K562 (cell line): ENCODE measurements at regions not wholly inside any gene's neighbourhood (a gene's known extent, or its start where the extent isn't known, plus 50 kb on each side); places are given as distances from the start of the nearest gene placed in this dataset.

Experiments used
- SIN3A ChIP-seq, 2 experiments: fragments of 150-350 bp in 1 of 2; IDR thresholded peaks; 2 replicates each; pipeline ENCODE4 v1.6.1; 2011 to 2016; ENCODE audit warnings: borderline replicate concordance in 2 of 2, low read depth in 2 of 2, low read length in 2 of 2, mild to moderate bottlenecking in 2 of 2, moderate library complexity in 2 of 2; ENCODE audit not compliant: control insufficient read depth in 1 of 2
- YY1 ChIP-seq, 3 experiments: IDR thresholded peaks; 2 replicates each; pipeline ENCODE4 v1.6.1; 2011; ENCODE audit warnings: low read length in 2 of 3, mild to moderate bottlenecking in 2 of 3, moderate library complexity in 2 of 3, borderline replicate concordance in 1 of 3, control low read depth in 1 of 3, low read depth in 1 of 3; ENCODE audit not compliant: insufficient read depth in 3 of 3, insufficient replicate concordance in 2 of 3, control insufficient read depth in 1 of 3, insufficient read length in 1 of 3; ENCODE audit errors: extremely low read depth in 1 of 3

DNA sequence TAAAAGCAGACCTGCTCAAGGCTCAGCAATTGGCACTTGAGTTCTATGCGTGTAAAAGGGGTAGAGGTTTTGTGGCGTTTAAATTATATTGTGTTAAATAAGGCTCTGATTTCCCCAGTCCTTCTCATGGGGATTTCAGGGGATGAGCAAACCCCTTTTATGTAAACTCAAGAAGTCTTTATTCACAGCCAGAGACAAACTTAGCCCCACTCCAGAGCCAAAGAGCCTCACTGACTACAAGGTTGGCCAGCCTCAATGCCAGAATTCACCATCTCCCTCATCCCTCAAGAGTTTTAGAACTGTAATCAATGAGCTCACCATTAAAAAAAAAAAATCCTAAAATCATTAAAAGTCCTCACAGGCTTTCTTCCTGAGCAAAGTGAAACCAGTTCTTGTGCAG, 107.8 kb downstream of the SLC30A10 start:
- no peak for TF ChIP-seq SIN3A (IDR thresholded peaks at IDR 0.05; ENCODE audit: borderline replicate concordance in 2 of 2, control insufficient read depth in 1 of 2, low read depth in 2 of 2, low read length in 2 of 2)
- TF ChIP-seq YY1 (IDR thresholded peaks at IDR 0.05; ENCODE audit: borderline replicate concordance in 1 of 3, control insufficient read depth in 1 of 3, extremely low read depth in 1 of 3, insufficient read depth in 3 of 3, insufficient read length in 1 of 3, insufficient replicate concordance in 2 of 3, low read depth in 1 of 3, low read length in 2 of 3) = no peak
